Astrocyte (in vitro differentiated cells and primary cell): ENCODE measurements at regions not wholly inside any gene's neighbourhood (a gene's known extent, or its start where the extent isn't known, plus 50 kb on each side); places are given as distances from the start of the nearest gene placed in this dataset.

Experiments used
- DNase-seq: peaks from one replicate; pipeline ENCODE4 v3.0.0-alpha.2; 2010; ENCODE audit warnings: low read depth
- FAIRE-seq: peaks from 2 replicates; lab custom pipeline; 2011; peaks lifted over from hg19 to GRCh38; lab: Jason Lieb, UNC
- H2AFZ ChIP-seq: 2 replicates; pipeline ENCODE4 v1.6.0; 2012; ENCODE audit warnings: low read depth, low read length, inconsistent platforms
- H3K27ac ChIP-seq: 2 replicates; pipeline ENCODE4 v1.5.1; 2011; ENCODE audit warnings: low read depth, low read length, inconsistent platforms
- H3K27me3 ChIP-seq: 2 replicates; pipeline ENCODE4 v1.6.0; 2011; ENCODE audit warnings: low read length, inconsistent platforms; ENCODE audit not compliant: insufficient read depth
- H3K36me3 ChIP-seq: 2 replicates; pipeline ENCODE4 v1.5.1; 2011; ENCODE audit warnings: low read length, inconsistent platforms; ENCODE audit not compliant: insufficient read depth
- H3K4me1 ChIP-seq: 2 replicates; pipeline ENCODE4 v1.5.1; 2011; ENCODE audit warnings: low read length, inconsistent platforms; ENCODE audit not compliant: insufficient read depth
- H3K4me2 ChIP-seq: 2 replicates; pipeline ENCODE4 v1.6.0; 2012; ENCODE audit warnings: low read length, inconsistent platforms
- H3K4me3 ChIP-seq: 2 replicates; pipeline ENCODE4 v1.5.1; 2011; ENCODE audit warnings: low read depth, mild to moderate bottlenecking, low read length, inconsistent platforms; ENCODE audit not compliant: insufficient read depth
- H3K79me2 ChIP-seq: 2 replicates; pipeline ENCODE4 v1.6.0; 2012; ENCODE audit warnings: mild to moderate bottlenecking, low read length, inconsistent platforms; ENCODE audit not compliant: insufficient read depth
- H3K9ac ChIP-seq: 2 replicates; pipeline ENCODE4 v1.6.0; 2012; ENCODE audit warnings: mild to moderate bottlenecking, low read length, inconsistent platforms
- H3K9me3 ChIP-seq: 2 replicates; pipeline ENCODE4 v1.5.1; 2012; ENCODE audit warnings: low read depth, mild to moderate bottlenecking, low read length, inconsistent platforms; ENCODE audit not compliant: insufficient read depth
- H4K20me1 ChIP-seq: 2 replicates; pipeline ENCODE4 v1.6.0; 2012; ENCODE audit warnings: low read length, inconsistent platforms; ENCODE audit not compliant: insufficient read depth
- H3K27ac Mint-ChIP-seq: one replicate; pipeline ENCODE4 v1.8.0; 2021; ENCODE audit warnings: mild to moderate bottlenecking, mixed read lengths; ENCODE audit not compliant: unreplicated experiment
- H3K27me3 Mint-ChIP-seq: one replicate; pipeline ENCODE4 v1.8.0; 2021; ENCODE audit warnings: low read depth, mixed read lengths; ENCODE audit not compliant: unreplicated experiment
- H3K36me3 Mint-ChIP-seq: one replicate; pipeline ENCODE4 v1.8.0; 2021; ENCODE audit warnings: low read depth, mixed read lengths; ENCODE audit not compliant: unreplicated experiment
- H3K4me1 Mint-ChIP-seq: one replicate; pipeline ENCODE4 v1.8.0; 2021; ENCODE audit warnings: low read depth, mixed read lengths; ENCODE audit not compliant: unreplicated experiment
- H3K4me3 Mint-ChIP-seq: one replicate; pipeline ENCODE4 v1.8.0; 2021; ENCODE audit warnings: mild to moderate bottlenecking, moderate library complexity, mixed read lengths; ENCODE audit not compliant: unreplicated experiment
- H3K9me3 Mint-ChIP-seq: one replicate; pipeline ENCODE4 v1.8.0; 2021; ENCODE audit warnings: mild to moderate bottlenecking, mixed read lengths; ENCODE audit not compliant: unreplicated experiment
- EZH2 ChIP-seq: IDR thresholded peaks from 2 replicates; pipeline ENCODE4 v1.6.1; 2012; ENCODE audit warnings: mild to moderate bottlenecking, low read length, inconsistent platforms; ENCODE audit not compliant: insufficient read depth
- TF ChIP-seq, protein P1 (sequence below): IDR thresholded peaks from 2 replicates; pipeline ENCODE4 v1.5.1; 2011; ENCODE audit warnings: low read depth, mild to moderate bottlenecking, inconsistent platforms, low read length, moderate library complexity; ENCODE audit not compliant: insufficient read depth

DNA sequence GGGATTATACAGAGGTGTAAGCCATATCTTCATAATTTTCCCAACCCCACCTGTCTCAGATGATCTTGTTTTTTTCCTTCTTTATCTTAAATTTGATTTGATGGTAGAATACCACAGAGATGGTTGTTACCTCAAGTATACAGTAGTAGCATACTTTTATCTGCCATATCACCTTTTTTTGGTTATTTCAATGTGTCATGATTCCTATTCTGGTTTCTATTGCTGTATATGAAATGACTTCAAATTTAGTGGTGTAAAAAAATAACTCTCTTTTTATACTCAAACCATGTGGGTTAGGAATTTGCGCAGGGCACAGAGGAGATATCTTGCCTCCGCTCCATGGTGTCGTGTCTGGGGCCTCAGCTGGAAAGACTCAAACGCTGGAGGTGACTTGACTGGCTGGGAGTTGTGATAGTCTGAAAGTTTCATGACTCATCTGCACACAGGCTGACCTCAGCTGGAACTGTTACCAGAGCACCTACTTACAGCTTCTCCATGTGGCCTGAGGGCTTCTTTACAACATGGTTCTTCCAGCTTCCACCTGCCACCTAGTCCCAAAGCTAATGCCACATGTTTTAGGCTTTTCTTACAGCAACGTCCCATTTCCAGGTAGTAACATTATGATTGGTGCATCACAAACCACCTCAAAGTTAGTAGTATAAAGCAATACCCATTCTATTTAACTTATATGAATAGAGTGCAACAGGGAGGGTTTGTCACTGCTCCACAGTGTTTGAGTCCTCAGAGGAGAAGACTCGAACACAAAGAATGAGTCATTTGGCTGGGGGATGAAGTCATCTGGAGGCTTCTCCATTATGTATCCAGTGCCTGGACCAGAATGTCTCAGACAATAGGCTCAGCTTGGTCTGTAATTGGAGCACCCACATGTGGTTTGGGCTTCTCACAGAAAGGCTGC, 82.3 kb upstream of the XPO1 start:
- Mint-ChIP-seq H3K9me3 (no peaks in the 10 kb centered on the region), H3K27me3 (no peaks in the 10 kb centered on the region), H3K36me3 (no peaks in the 10 kb centered on the region), H3K4me1 (peaks cover 13% of the 10 kb centered on the region), H3K4me3 (no peak overlapping the region), H3K27ac (peak overlapping the region; percentile 79)
- peak; percentile 91 for DNase-seq
- Histone ChIP-seq H3K9me3 (no peaks in the 10 kb centered on the region), H3K4me1 (peaks cover 17% of the 10 kb centered on the region), H3K79me2 (no peaks in the 10 kb centered on the region), H4K20me1 (no peaks in the 10 kb centered on the region), H3K36me3 (no peaks in the 10 kb centered on the region), H3K27me3 (no peaks in the 10 kb centered on the region), H3K4me3 (no peak overlapping the region), H2AFZ (peak overlapping the region; percentile 43), H3K4me2 (peak overlapping the region; percentile 51), H3K9ac (peak overlapping the region; percentile 58), H3K27ac (peak overlapping the region; percentile 77)
- no peak for FAIRE-seq
- TF ChIP-seq EZH2: no peak
- TF ChIP-seq, protein P1, sequence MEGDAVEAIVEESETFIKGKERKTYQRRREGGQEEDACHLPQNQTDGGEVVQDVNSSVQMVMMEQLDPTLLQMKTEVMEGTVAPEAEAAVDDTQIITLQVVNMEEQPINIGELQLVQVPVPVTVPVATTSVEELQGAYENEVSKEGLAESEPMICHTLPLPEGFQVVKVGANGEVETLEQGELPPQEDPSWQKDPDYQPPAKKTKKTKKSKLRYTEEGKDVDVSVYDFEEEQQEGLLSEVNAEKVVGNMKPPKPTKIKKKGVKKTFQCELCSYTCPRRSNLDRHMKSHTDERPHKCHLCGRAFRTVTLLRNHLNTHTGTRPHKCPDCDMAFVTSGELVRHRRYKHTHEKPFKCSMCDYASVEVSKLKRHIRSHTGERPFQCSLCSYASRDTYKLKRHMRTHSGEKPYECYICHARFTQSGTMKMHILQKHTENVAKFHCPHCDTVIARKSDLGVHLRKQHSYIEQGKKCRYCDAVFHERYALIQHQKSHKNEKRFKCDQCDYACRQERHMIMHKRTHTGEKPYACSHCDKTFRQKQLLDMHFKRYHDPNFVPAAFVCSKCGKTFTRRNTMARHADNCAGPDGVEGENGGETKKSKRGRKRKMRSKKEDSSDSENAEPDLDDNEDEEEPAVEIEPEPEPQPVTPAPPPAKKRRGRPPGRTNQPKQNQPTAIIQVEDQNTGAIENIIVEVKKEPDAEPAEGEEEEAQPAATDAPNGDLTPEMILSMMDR: no peak

DNA sequence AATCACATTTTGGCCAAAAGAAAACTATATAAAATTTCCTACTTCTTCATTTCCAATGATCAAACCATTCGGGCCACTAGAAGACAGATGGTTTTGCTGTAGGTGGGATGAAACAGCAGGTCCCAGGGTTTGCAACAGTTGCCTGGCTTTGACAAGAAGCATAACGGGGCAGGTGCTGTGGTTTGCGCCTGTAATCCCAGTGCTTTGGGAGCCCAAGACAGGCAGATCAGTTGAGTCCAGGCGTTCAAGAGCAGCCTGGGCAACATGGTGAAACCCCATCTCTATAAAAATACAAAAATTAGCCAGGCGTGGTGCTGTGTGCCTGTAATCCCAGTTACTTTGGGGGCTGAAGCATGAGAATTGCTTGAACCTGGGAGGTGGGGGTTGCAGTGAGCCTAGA, 81.4 kb upstream of the XPO1 start:
- H2AFZ ChIP-seq: no peak overlapping the region
- H3K36me3 Mint-ChIP-seq: no peaks in the 10 kb centered on the region
- H3K9ac ChIP-seq: no peak overlapping the region
- no peak overlapping the region for H3K4me3 ChIP-seq
- peaks cover 13% of the 10 kb centered on the region for H3K4me1 Mint-ChIP-seq
- DNase-seq (no peak), FAIRE-seq (no peak)
- no peaks in the 10 kb centered on the region for H3K27me3 ChIP-seq
- H3K79me2 ChIP-seq: no peaks in the 10 kb centered on the region
- H3K4me3 Mint-ChIP-seq: no peak overlapping the region
- TF ChIP-seq EZH2: no peak
- TF ChIP-seq, protein P1: no peak
- no peak overlapping the region for H3K4me2 ChIP-seq
- H3K27ac ChIP-seq: no peak overlapping the region
- H3K4me1 ChIP-seq: peaks cover 17% of the 10 kb centered on the region
- no peaks in the 10 kb centered on the region for H4K20me1 ChIP-seq
- H3K36me3 ChIP-seq: no peaks in the 10 kb centered on the region
- H3K9me3 ChIP-seq: no peaks in the 10 kb centered on the region
- no peaks in the 10 kb centered on the region for H3K9me3 Mint-ChIP-seq
- no peaks in the 10 kb centered on the region for H3K27me3 Mint-ChIP-seq
- H3K27ac Mint-ChIP-seq: no peak overlapping the region

DNA sequence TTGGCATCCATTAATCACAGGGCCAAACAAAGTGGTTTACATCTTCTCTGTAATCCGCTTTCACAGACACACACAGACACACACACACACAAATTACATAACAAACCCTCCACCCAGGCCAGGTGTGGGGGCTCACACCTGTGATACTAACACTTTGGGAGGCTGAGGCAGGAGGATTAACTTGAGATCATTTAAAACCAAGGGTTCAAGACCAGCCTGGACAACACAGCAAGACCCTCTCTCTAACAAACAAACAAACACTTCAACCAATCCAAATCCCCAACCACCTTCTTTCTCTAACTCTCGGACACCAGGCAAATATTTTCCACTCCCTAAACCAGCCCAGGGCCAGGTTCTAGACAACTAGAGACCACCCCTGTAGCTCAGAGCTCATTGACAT, 79.5 kb upstream of the XPO1 start:
- H3K4me1 Mint-ChIP-seq: peaks cover 13% of the 10 kb centered on the region
- Histone ChIP-seq H3K4me2 (no peak overlapping the region), H3K79me2 (no peaks in the 10 kb centered on the region), H2AFZ (no peak overlapping the region), H3K4me3 (no peak overlapping the region), H3K9me3 (no peaks in the 10 kb centered on the region), H4K20me1 (no peaks in the 10 kb centered on the region), H3K4me1 (peaks cover 17% of the 10 kb centered on the region), H3K9ac (no peak overlapping the region), H3K27me3 (no peaks in the 10 kb centered on the region), H3K27ac (no peak overlapping the region), H3K36me3 (no peaks in the 10 kb centered on the region)
- TF ChIP-seq, protein P1: no peak
- no peak for TF ChIP-seq EZH2
- no peak overlapping the region for H3K27ac Mint-ChIP-seq
- H3K9me3 Mint-ChIP-seq: no peaks in the 10 kb centered on the region
- no peak for DNase-seq
- no peaks in the 10 kb centered on the region for H3K27me3 Mint-ChIP-seq
- no peak for FAIRE-seq
- H3K4me3 Mint-ChIP-seq: no peak overlapping the region
- no peaks in the 10 kb centered on the region for H3K36me3 Mint-ChIP-seq
